HG03354 (cell line): ENCODE measurements at regions not wholly inside any gene's neighbourhood (a gene's known extent, or its start where the extent isn't known, plus 50 kb on each side); places are given as distances from the start of the nearest gene placed in this dataset.

Source experiments
- ATAC-seq: cut with Tn5 transposase; IDR thresholded peaks from one replicate; pipeline ENCODE4 v1.9.1; 2021; ENCODE audit warnings: mild to moderate bottlenecking; ENCODE audit not compliant: unreplicated experiment, poor library complexity, severe bottlenecking

DNA sequence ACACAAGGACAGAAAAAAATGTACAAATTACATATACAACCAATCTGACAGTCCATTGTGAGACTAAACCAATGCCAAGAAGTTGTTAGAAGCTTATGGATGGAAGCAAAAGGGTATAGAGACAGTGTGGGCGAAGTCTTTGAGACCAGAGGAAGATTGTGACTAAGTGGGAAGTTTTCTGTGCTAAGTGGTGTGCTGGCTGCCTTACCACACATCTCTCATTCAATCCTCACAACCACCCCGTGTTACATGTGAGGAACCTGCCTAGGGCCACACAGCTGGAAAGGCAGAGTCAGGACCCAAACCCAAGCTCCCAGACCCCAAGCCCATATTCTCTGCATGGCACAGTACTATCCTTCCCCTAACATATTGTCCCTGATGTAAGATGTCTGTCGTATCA lies 53.5 kb upstream of the DUSP10 start:
- no peak for ATAC-seq

DNA sequence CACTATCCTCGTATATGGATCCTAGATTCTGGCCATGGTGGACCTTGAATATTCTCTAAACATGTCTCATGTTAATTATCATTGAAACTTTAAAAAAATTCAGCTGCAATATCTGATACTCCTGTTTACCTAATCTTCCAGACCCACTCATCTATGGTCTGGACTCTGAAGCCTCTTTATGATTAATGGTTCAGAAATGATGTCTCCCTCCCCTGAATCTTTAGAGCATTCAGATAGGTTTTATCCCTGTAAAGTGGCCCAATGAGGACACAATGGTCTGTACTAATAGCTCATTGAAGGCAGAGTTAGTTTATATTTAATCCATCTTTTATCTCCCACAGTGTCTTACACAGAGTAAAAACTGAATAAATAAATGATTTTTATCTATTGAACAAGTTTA lies 53.0 kb upstream of the DUSP10 start:
- ATAC-seq, result no peak

DNA sequence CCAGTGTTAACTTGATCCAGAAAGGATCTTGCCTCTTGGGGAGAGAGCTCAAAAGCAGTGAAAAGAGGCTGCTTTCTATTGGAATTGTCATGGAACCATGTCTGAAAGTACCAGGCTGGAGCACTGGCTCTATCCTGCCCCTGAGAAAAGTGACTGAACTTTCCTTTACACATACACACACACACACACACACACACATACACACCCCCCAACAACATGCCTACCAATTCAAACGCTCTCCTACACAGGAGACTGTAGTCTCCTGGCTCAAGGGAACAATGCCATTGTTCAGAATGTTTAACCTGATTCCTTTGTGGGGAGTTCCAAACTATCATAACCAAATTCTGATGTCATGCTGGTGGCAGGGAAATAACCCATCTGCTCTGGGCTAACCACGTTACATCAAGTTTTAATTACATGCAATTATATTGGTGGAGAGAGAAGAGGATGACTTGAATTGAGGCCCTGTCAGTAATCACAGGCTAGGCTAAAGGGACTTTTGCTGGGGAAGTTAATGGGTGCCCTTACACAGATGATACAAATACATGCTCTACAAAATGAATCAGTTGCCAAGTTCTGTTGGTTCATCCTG lies 52.3 kb upstream of the DUSP10 start:
- peak; percentile 78 for ATAC-seq

DNA sequence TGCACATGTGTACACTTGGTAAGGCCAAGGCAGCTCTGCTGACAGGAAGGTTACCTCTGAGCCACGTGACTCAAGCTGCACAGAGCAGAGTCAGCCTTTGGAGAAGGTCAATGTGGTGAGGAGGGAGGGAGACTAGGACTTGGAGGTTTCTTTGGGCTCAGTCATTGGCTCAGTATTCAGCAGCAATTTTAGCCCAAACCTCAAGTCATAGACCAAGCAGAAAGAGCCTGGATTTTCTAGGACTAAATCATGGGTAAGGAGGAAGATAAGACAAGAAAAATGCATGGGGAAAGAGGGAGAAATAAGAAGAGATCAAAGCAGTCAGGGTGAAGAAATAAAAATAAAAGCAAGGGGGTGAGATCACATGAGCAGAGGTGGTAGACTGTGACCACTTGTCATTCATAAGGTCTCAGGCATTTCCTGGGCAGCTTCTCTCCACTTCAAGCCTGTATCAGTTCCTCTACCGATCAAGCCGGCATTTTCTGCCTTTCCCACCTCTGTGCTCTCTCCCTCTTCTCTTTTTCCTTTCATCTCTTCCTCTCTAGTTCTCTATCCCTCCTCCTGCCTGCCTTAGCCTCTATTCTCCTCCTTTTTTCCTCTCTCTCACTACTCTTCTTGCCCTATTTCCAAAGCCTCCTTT lies 51.7 kb upstream of the DUSP10 start:
- peak; percentile 89 for ATAC-seq

DNA sequence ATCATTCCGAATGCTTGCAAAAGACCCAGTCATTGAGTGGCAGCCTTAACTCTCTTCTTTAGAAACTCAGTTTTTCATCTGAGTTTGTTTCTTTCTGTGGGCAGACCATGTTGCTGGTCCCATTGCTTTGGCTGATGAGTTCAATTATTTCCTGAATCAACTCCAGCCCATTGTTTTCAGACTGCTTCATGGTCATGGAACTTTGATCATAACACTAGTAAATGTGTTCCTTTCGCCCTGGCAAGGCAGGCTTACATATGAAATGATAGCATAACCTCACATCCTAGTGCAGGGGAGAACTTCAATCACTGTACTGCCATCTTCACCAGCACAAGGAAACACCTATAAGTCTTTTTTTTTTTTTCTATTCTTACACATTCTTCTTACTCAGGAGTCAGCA lies 50.0 kb upstream of the DUSP10 start:
- no peak for ATAC-seq
